Endothelial cell of umbilical vein (primary cell): ENCODE measurements at regions not wholly inside any gene's neighbourhood (a gene's known extent, or its start where the extent isn't known, plus 50 kb on each side); places are given as distances from the start of the nearest gene placed in this dataset.

ENCODE experiments used
- BruUV-seq: library from RNA; stranded (reverse); fragments of 400-500 nt; replicated peaks from 2 replicates; lab custom pipeline; 2021; lab: Mats Ljungman, UMichigan
- CTCF ChIA-PET: fragments of 300-600, 350-600 bp; sonication (Branson Sonifier 250); formaldehyde crosslinking; loops from one replicate; lab custom pipeline; 2021; ENCODE audit warnings: antibody characterized with exemption, inconsistent platforms; lab: Charles Lee
- POLR2A ChIA-PET: fragments of 300-600, 350-600 bp; sonication (Branson Sonifier 250); formaldehyde crosslinking; loops from one replicate; lab custom pipeline; 2021; ENCODE audit warnings: antibody characterized with exemption, inconsistent platforms; lab: Charles Lee
- DNase-seq: peaks from one replicate; pipeline ENCODE4 v3.0.0-alpha.2; 2011; ENCODE audit warnings: low read depth, low spot score
- FAIRE-seq: peaks from 2 replicates; lab custom pipeline; 2011; peaks lifted over from hg19 to GRCh38; lab: Jason Lieb, UNC
- H2AFZ ChIP-seq: 2 replicates; pipeline ENCODE4 v1.6.0; 2012; ENCODE audit warnings: low read depth, low read length, control low read depth, inconsistent platforms
- H3K27ac ChIP-seq: 2 replicates; pipeline ENCODE4 v1.5.1; 2011; ENCODE audit warnings: low read depth, mild to moderate bottlenecking, control low read depth, low read length, moderate library complexity; ENCODE audit not compliant: insufficient read depth
- H3K27me3 ChIP-seq, 2 experiments: 2 replicates each; pipeline versions ENCODE4 v1.6.0 to v1.6.1; 2011; ENCODE audit warnings: low read length in 2 of 2, mixed read lengths in 1 of 2; ENCODE audit not compliant: control insufficient read depth in 2 of 2, insufficient read depth in 2 of 2
- H3K36me3 ChIP-seq, 2 experiments: 2 replicates in 1 of 2; 3 replicates in 1 of 2; pipeline ENCODE4 v1.5.1; 2011; ENCODE audit warnings: low read length in 2 of 2, mild to moderate bottlenecking in 1 of 2, moderate library complexity in 1 of 2; ENCODE audit not compliant: control insufficient read depth in 2 of 2, insufficient read depth in 2 of 2; ENCODE audit errors: extremely low read depth in 1 of 2
- H3K4me1 ChIP-seq: 3 replicates; pipeline ENCODE4 v1.5.1; 2011; ENCODE audit warnings: mild to moderate bottlenecking, low read length; ENCODE audit not compliant: control insufficient read depth, insufficient read depth; ENCODE audit errors: extremely low read depth
- H3K4me2 ChIP-seq: 2 replicates; pipeline ENCODE4 v1.6.1; 2011; ENCODE audit warnings: low read length, control low read depth, mixed read lengths; ENCODE audit not compliant: insufficient read depth
- H3K4me3 ChIP-seq, 3 experiments: fragments of 200-600 bp in 1 of 3; sonication (generic), shearing (Covaris generic) in 1 of 3; replicated peaks in 1 of 3; 2 replicates each; pipeline ENCODE4 v1.5.1; 2011 to 2016; ENCODE audit warnings: control low read depth in 3 of 3, low read length in 3 of 3, mild to moderate bottlenecking in 2 of 3, inconsistent platforms in 1 of 3, low read depth in 1 of 3, moderate library complexity in 1 of 3; ENCODE audit not compliant: insufficient read depth in 1 of 3
- H3K79me2 ChIP-seq: 2 replicates; pipeline ENCODE4 v1.6.0; 2012; ENCODE audit warnings: low read length, inconsistent platforms; ENCODE audit not compliant: control insufficient read depth, insufficient read depth
- H3K9ac ChIP-seq: replicated peaks from 2 replicates; pipeline ENCODE3; 2011; ENCODE audit warnings: low read length, control low read depth; ENCODE audit not compliant: insufficient read depth; ENCODE audit errors: extremely low read depth
- H3K9me1 ChIP-seq: replicated peaks from 3 replicates; pipeline ENCODE4 v1.6.0; 2011; ENCODE audit warnings: mild to moderate bottlenecking, low read length; ENCODE audit not compliant: control insufficient read depth, insufficient read depth; ENCODE audit errors: extremely low read depth
- H3K9me3 ChIP-seq: replicated peaks from 2 replicates; pipeline ENCODE4 v1.5.1; 2012; ENCODE audit warnings: low read length, inconsistent platforms; ENCODE audit not compliant: control insufficient read depth, insufficient read depth
- H4K20me1 ChIP-seq: replicated peaks from 2 replicates; pipeline ENCODE3; 2011; ENCODE audit warnings: mild to moderate bottlenecking, low read length; ENCODE audit not compliant: control insufficient read depth, insufficient read depth; ENCODE audit errors: extremely low read depth
- CTCF ChIP-seq, 2 donors: IDR thresholded peaks; 1 replicate in 1 of 2; 2 replicates in 1 of 2; pipeline ENCODE4 v1.5.1; 2011; ENCODE audit warnings: low read length in 2 of 2, mild to moderate bottlenecking in 2 of 2, moderate library complexity in 2 of 2, control low read depth in 1 of 2, inconsistent platforms in 1 of 2, low read depth in 1 of 2; ENCODE audit not compliant: insufficient read depth in 1 of 2; ENCODE audit errors: extremely low read depth in 1 of 2
- EZH2 ChIP-seq: IDR thresholded peaks from 2 replicates; pipeline ENCODE4 v1.6.1; 2012; ENCODE audit warnings: borderline replicate concordance, low read depth, mild to moderate bottlenecking, moderate library complexity, low read length, inconsistent platforms; ENCODE audit not compliant: severe bottlenecking
- FOS ChIP-seq: IDR thresholded peaks from 2 replicates; pipeline ENCODE4 v1.6.1; 2011; ENCODE audit warnings: mild to moderate bottlenecking, low read length, moderate library complexity, borderline replicate concordance; ENCODE audit not compliant: insufficient read depth
- GATA2 ChIP-seq: IDR thresholded peaks from 2 replicates; pipeline ENCODE4 v1.7.0; 2011; ENCODE audit warnings: low read depth, mild to moderate bottlenecking, moderate library complexity, mixed read lengths, low read length; ENCODE audit not compliant: insufficient read length, insufficient read depth
- JUN ChIP-seq: IDR thresholded peaks from 2 replicates; pipeline ENCODE4 v1.6.1; 2011; ENCODE audit warnings: borderline replicate concordance, low read depth; ENCODE audit not compliant: insufficient read length, insufficient read depth
- MAX ChIP-seq: IDR thresholded peaks from 2 replicates; pipeline ENCODE4 v1.6.1; 2011; ENCODE audit not compliant: insufficient read depth, insufficient read length
- MYC ChIP-seq: IDR thresholded peaks from one replicate; pipeline ENCODE4 v1.6.1; 2011; ENCODE audit warnings: mild to moderate bottlenecking, low read depth, low read length
- POLR2A ChIP-seq: IDR thresholded peaks from 2 replicates; pipeline ENCODE4 v1.6.1; 2012; ENCODE audit warnings: low read depth, mild to moderate bottlenecking, control low read depth, low read length
- POLR2AphosphoS5 ChIP-seq: IDR thresholded peaks from 2 replicates; pipeline ENCODE4 v1.6.1; 2012; ENCODE audit warnings: low read depth, mild to moderate bottlenecking, control low read depth, low read length, moderate library complexity; ENCODE audit not compliant: insufficient read depth
- dilution Hi-C: fragments of 300-500 bp; cut with MboI; formaldehyde crosslinking; loops from one replicate; pipeline ENCODE4 v1.15.0; 2019; ENCODE audit warnings: low sequenced_read_pairs; ENCODE audit not compliant: extremely low pct_ligation_motif_present
- intact Hi-C: fragments of 100-400 bp; cut with micrococcal nuclease; formaldehyde crosslinking; loops from one replicate; pipeline ENCODE4 v1.10.0; 2022

GRCh38 chr3:135758961-135759360 is 206.6 kb upstream of the PPP2R3A start:
- dilution Hi-C loops (no loop called here), intact Hi-C loops (no loop called here)
- no peak overlapping the region for H2AFZ ChIP-seq
- H3K9ac ChIP-seq: no peak overlapping the region
- H3K79me2 ChIP-seq: no peaks in the 10 kb centered on the region
- no peak for TF ChIP-seq MYC
- no peak for TF ChIP-seq FOS
- no peak for TF ChIP-seq GATA2
- TF ChIP-seq POLR2A: no peak
- no peak for TF ChIP-seq MAX
- TF ChIP-seq CTCF (IDR thresholded peaks at IDR 0.05; ENCODE audit: extremely low read depth in 1 of 2, insufficient read depth in 1 of 2, low read depth in 1 of 2, low read length in 2 of 2): no peak
- FAIRE-seq: no peak
- no peaks in the 10 kb centered on the region for H3K4me1 ChIP-seq
- no peak for DNase-seq
- no peak overlapping the region for H3K4me2 ChIP-seq
- peaks cover 2% of the 10 kb centered on the region for H3K9me3 ChIP-seq
- no peak overlapping the region for H3K27ac ChIP-seq
- no peaks in the 10 kb centered on the region for H3K27me3 ChIP-seq
- CTCF ChIA-PET: no interaction called here
- POLR2A ChIA-PET: no interaction called here
- no peak overlapping the region for H3K4me3 ChIP-seq
- no peaks in the 10 kb centered on the region for H3K36me3 ChIP-seq
- H4K20me1 ChIP-seq: no peaks in the 10 kb centered on the region
- no TSS peak for BruUV-seq
- H3K9me1 ChIP-seq: no peaks in the 10 kb centered on the region

GRCh38 chr3:135759651-135760050 is 205.9 kb upstream of the PPP2R3A start:
- H3K9me1 ChIP-seq: no peaks in the 10 kb centered on the region
- H2AFZ ChIP-seq: no peak overlapping the region
- no peaks in the 10 kb centered on the region for H3K4me1 ChIP-seq
- no peak overlapping the region for H3K4me2 ChIP-seq
- no peak overlapping the region for H3K27ac ChIP-seq
- ChIA-PET POLR2A (no interaction called here), CTCF (no interaction called here)
- no peak for TF ChIP-seq GATA2
- no peak for TF ChIP-seq CTCF (IDR thresholded peaks at IDR 0.05; ENCODE audit: extremely low read depth in 1 of 2, insufficient read depth in 1 of 2, low read depth in 1 of 2, low read length in 2 of 2)
- no peak for TF ChIP-seq MYC
- no peak for TF ChIP-seq FOS
- no peak for TF ChIP-seq MAX
- TF ChIP-seq POLR2AphosphoS5: no peak
- no peak for TF ChIP-seq JUN
- no peak for TF ChIP-seq POLR2A
- no peak for TF ChIP-seq EZH2
- no TSS peak for BruUV-seq
- no peak for FAIRE-seq
- no peak overlapping the region for H3K9ac ChIP-seq
- no peaks in the 10 kb centered on the region for H4K20me1 ChIP-seq
- no peaks in the 10 kb centered on the region for H3K79me2 ChIP-seq
- intact Hi-C loops (no loop called here), dilution Hi-C loops (no loop called here)
- DNase-seq: no peak
- H3K36me3 ChIP-seq: no peaks in the 10 kb centered on the region
- no peaks in the 10 kb centered on the region for H3K27me3 ChIP-seq
- H3K4me3 ChIP-seq: no peak overlapping the region
- peaks cover 2% of the 10 kb centered on the region for H3K9me3 ChIP-seq
